HG03103 (cell line): ENCODE measurements at regions not wholly inside any gene's neighbourhood (a gene's known extent, or its start where the extent isn't known, plus 50 kb on each side); places are given as distances from the start of the nearest gene placed in this dataset.

Experiments used
- ATAC-seq: cut with Tn5 transposase; IDR thresholded peaks from one replicate; pipeline ENCODE4 v1.9.1; 2021; ENCODE audit warnings: low read depth; ENCODE audit not compliant: unreplicated experiment

- no peak for ATAC-seq
These were observed 369.9 kb upstream of the LRRC7 start for GRCh38 chr1:69197816-69198215.

GRCh38 chr1:69201716-69202115 lies 366.0 kb upstream of the LRRC7 start:
- no peak for ATAC-seq

DNA sequence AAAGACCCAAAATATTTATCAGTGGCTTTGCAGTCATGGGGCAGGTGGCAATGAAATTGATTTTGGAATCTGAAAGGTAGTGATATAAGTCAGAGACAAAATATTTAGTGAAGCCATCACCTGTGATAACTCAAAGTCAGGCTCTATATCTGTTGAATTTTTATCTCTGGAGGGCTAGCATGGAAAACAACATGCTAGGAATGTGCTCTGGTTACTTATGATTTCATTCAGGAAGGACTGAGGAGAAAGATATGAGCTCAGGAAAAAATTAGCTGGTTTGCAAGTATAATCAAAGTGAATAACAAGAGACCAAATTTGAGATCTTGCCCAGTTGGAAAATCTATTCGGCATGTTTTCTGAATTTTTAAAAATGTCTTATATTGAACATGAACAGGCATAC lies 364.6 kb upstream of the LRRC7 start:
- no peak for ATAC-seq

- no peak for ATAC-seq
These were observed 354.1 kb upstream of the LRRC7 start for GRCh38 chr1:69213644-69214043.

- no peak for ATAC-seq
These were observed 351.8 kb upstream of the LRRC7 start for GRCh38 chr1:69215883-69216282.

DNA sequence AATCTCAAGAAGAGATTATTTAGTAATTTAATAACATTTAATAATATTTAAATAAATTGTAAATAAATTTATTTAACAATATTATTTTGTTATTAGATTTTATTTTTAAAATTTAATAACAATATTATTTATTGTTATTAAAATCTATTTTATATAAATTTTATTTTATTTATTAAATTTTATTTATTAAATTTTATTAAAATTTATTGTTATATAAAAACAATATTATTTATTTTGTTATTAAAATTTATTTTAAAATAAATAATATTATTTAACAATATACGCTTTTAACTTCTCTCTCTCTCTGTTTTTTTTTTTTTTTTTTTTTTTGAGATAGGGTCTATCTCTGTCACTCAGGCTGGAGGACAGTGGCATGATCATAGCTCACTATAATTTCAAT lies 347.1 kb upstream of the LRRC7 start:
- ATAC-seq: no peak

GRCh38 chr1:69221524-69221923 lies 346.2 kb upstream of the LRRC7 start:
- no peak for ATAC-seq

- ATAC-seq: no peak
These were observed 344.6 kb upstream of the LRRC7 start for GRCh38 chr1:69223156-69223555.

- ATAC-seq: no peak
These were observed 339.2 kb upstream of the LRRC7 start for GRCh38 chr1:69228501-69228900.

GRCh38 chr1:69230208-69230607 lies 337.5 kb upstream of the LRRC7 start:
- ATAC-seq: no peak

GRCh38 chr1:69233463-69233862 lies 334.3 kb upstream of the LRRC7 start:
- ATAC-seq: no peak

DNA sequence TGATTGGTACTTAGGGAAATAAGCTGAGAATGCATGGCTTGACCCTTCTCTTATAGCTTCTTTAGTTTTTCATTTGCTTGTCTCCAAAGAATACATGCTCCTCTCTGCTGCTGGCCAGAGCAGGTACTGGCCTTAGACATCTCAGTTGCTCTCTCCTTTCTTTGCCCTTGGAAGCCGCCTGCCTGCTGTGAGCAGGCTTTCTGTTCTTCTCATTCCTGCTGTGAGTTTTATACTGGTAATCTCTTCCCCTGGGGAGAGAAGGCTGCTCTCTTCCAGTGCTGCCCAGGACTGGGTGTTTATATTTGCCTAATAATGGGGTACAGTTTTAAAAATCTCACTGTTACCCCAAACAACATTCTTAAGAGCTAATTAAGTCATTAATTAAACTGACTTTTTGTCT lies 323.5 kb upstream of the LRRC7 start:
- ATAC-seq: no peak

GRCh38 chr1:69246109-69246508 lies 321.6 kb upstream of the LRRC7 start:
- no peak for ATAC-seq

- ATAC-seq: no peak
These were observed 321.0 kb upstream of the LRRC7 start for GRCh38 chr1:69246710-69247109.

DNA sequence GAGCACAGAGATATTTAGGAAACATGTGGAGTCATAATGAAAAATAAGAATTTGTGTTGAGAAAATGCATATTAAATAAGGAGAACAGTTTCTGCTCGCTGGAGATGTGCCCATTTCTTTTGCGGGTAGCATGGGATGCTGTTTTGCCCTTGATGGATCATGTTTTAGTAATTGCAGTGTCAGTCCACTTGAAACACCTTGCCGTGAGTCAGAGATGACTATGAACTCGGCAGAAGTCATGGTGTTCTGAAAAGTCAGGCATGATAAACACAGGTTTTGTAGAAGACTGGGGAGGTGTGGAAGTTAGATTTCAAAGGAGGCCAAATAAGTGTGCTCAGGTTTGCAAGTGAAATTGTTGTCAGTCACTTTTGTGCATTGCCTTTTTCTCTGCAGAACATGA lies 315.0 kb upstream of the LRRC7 start:
- ATAC-seq: no peak

DNA sequence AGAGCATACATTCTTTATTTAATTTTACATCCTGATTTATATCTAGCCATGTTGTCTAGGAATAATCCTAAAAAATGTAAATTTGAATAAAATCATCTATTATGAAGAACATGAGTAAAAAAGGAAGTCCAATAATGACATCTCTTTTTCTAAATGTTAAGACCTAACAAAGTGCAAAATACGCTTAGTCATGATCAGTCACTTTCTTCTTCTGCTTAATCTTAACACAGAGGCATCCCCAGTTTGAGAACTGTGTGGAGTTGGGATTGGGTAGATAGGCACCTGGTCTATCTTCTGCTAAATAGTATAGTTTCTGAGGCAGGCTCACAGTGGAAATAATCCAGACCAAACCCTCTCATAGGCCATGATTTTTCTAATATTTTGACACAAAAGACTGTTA lies 311.7 kb upstream of the LRRC7 start:
- no peak for ATAC-seq

DNA sequence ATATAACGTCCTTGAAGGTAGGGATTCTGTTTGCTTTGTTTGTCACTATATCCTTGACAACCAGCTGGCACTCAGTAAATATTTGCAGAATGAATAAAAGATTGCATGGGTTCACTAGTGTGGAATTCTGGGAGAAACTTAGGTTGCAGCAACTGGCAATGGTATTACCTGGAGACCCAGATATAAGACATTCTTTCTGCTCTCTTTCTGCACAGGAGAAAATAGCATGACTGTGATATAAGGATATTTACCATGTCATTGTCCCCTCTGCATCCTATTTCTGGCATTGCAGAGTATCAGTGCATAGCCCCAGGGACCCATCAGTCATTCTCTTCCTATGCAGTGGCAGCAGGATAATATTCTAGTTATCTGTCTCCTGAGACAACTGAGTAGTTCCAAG lies 308.9 kb upstream of the LRRC7 start:
- ATAC-seq: no peak

GRCh38 chr1:69263921-69264391 lies 303.8 kb upstream of the LRRC7 start:
- ATAC-seq: no peak

- no peak for ATAC-seq
These were observed 298.2 kb upstream of the LRRC7 start for GRCh38 chr1:69269491-69269890.

- ATAC-seq: no peak
These were observed 296.1 kb upstream of the LRRC7 start for GRCh38 chr1:69271587-69272125.

DNA sequence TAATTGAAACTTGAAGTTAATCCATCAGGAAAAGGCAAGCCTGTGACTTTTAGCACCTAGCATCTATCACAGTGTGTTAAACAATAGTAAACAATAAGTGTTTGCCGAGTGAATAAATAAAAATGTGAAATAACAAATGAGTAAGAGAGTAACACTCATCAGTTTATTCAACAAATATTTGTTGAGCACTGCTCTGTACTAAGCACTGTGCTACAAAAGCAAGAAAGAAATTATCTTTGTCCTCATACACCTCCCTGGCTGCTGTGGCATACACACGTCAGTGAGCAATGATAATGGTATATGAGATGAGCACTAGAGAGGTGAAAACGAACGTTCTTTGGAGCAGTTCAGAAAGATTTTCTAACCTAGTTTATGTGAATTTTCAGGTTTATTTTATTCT lies 295.0 kb upstream of the LRRC7 start:
- ATAC-seq: no peak

DNA sequence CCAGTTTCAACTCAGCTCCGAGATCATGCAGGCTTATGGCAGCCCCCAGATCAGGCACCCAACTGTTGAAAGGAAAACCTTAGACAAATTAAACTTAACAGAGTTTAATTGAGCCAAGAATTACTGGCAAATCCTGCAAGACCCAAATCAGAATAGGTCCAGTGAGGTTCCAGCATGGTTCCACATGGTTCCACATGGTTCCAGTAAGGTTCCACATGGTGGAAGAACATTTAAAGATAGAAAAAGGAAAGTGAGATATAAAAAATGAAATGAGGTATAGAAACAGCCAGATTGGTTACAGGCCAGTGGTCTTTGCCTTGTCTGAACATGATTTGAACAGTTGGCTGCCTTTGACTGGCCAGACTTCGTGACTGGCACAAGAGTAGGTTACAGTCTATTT lies 288.8 kb upstream of the LRRC7 start:
- ATAC-seq: no peak

- ATAC-seq: no peak
These were observed 284.2 kb upstream of the LRRC7 start for GRCh38 chr1:69283516-69283915.
